ENCODE measurements at regions not wholly inside any gene's neighbourhood (a gene's known extent, or its start where the extent isn't known, plus 50 kb on each side); places are given as distances from the start of the nearest gene placed in this dataset.

DNA sequence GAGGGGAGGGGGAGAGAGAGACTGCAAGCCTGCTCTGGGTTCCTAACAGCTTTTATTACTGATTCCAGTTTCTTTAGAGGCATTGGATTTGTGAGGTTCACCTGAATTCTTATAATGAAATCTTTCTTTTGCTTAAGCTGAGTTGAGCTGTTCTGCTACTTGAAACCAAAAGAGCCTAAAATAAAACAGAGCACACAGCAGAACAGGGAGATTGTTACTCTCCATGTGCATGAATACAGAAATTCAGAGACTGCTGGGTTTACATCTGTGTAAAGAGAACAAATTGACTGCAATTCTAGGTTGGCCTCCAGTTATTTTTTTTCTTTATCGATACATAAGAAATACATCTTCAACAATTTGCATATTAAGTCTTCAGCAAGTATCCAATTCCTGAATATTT lies 168.8 kb upstream of the NRIP1 start:
- TF ChIP-seq, protein P1, sequence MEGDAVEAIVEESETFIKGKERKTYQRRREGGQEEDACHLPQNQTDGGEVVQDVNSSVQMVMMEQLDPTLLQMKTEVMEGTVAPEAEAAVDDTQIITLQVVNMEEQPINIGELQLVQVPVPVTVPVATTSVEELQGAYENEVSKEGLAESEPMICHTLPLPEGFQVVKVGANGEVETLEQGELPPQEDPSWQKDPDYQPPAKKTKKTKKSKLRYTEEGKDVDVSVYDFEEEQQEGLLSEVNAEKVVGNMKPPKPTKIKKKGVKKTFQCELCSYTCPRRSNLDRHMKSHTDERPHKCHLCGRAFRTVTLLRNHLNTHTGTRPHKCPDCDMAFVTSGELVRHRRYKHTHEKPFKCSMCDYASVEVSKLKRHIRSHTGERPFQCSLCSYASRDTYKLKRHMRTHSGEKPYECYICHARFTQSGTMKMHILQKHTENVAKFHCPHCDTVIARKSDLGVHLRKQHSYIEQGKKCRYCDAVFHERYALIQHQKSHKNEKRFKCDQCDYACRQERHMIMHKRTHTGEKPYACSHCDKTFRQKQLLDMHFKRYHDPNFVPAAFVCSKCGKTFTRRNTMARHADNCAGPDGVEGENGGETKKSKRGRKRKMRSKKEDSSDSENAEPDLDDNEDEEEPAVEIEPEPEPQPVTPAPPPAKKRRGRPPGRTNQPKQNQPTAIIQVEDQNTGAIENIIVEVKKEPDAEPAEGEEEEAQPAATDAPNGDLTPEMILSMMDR (IDR thresholded peaks at IDR 0.05), result no peak
- no peak for TF ChIP-seq EP300 (IDR thresholded peaks at IDR 0.05)
- TF ChIP-seq POLR2AphosphoS5 (IDR thresholded peaks at IDR 0.05), result no peak
- no peak for TF ChIP-seq POLR2A (IDR thresholded peaks at IDR 0.05)
